ENCODE measurements at regions not wholly inside any gene's neighbourhood (a gene's known extent, or its start where the extent isn't known, plus 50 kb on each side); places are given as distances from the start of the nearest gene placed in this dataset.

GRCh38 chr3:111438283-111438682, 103.7 kb upstream of the CD96 start:
- Histone ChIP-seq H3K4me1 (ENCODE audit: control insufficient read depth in 4 of 4, insufficient read depth in 4 of 4, low read length in 3 of 4) (no peaks in the 10 kb centered on the region), H3K27ac (ENCODE audit: low read depth in 1 of 2, low read length in 2 of 2) (no peak overlapping the region), H3K9me3 (ENCODE audit: control insufficient read depth in 4 of 4, low read length in 3 of 4) (peaks cover 0 to 3% (median 0%) of the 10 kb centered on the region in 4 donors), H3K36me3 (ENCODE audit: control insufficient read depth in 4 of 4, insufficient read depth in 3 of 4, low read depth in 1 of 4, low read length in 3 of 4) (no peaks in the 10 kb centered on the region), H3K9ac (ENCODE audit: low read depth in 1 of 2, low read length in 2 of 2) (no peak overlapping the region), H3K27me3 (ENCODE audit: control insufficient read depth in 4 of 4, insufficient read depth in 4 of 4, low read length in 3 of 4) (no peaks in the 10 kb centered on the region), H3K4me3 (ENCODE audit: low read depth in 1 of 3, low read length in 3 of 3) (no peak overlapping the region)
- 92% methylated on average over 3 of the region's 3 CpGs for WGBS
- TF ChIP-seq RXRA (IDR thresholded peaks at IDR 0.05): no peak
- DNase-seq (ENCODE audit: low spot score): no peak

GRCh38 chr3:111454551-111454950, 87.4 kb upstream of the CD96 start:
- Histone ChIP-seq H3K27me3 (ENCODE audit: control insufficient read depth in 4 of 4, insufficient read depth in 4 of 4, low read length in 3 of 4) (no peaks in the 10 kb centered on the region), H3K9me3 (ENCODE audit: control insufficient read depth in 4 of 4, low read length in 3 of 4) (no peaks in the 10 kb centered on the region), H3K9ac (ENCODE audit: low read depth in 1 of 2, low read length in 2 of 2) (no peak overlapping the region), H3K36me3 (ENCODE audit: control insufficient read depth in 4 of 4, insufficient read depth in 3 of 4, low read depth in 1 of 4, low read length in 3 of 4) (no peaks in the 10 kb centered on the region), H3K27ac (ENCODE audit: low read depth in 1 of 2, low read length in 2 of 2) (no peak overlapping the region), H3K4me3 (ENCODE audit: low read depth in 1 of 3, low read length in 3 of 3) (no peak overlapping the region), H3K4me1 (ENCODE audit: control insufficient read depth in 4 of 4, insufficient read depth in 4 of 4, low read length in 3 of 4) (no peaks in the 10 kb centered on the region)
- DNase-seq (ENCODE audit: low spot score): no peak
- TF ChIP-seq GABPA (IDR thresholded peaks at IDR 0.05 in 1 of 2, conservative IDR thresholded peaks at IDR 0.05 in 1 of 2) (no peak), ZBTB33 (IDR thresholded peaks at IDR 0.05) (no peak), NR2F2 (IDR thresholded peaks at IDR 0.05) (no peak), EGR1 (IDR thresholded peaks at IDR 0.05; ENCODE audit: low read depth in 2 of 2) (no peak), YY1 (IDR thresholded peaks at IDR 0.05) (no peak), REST (IDR thresholded peaks at IDR 0.05) (no peak), FOXA2 (IDR thresholded peaks at IDR 0.05) (no peak), MAX (IDR thresholded peaks at IDR 0.05) (no peak)
- 81% methylated on average over 3 of the region's 3 CpGs for WGBS

GRCh38 chr3:111465081-111465670, 76.8 kb upstream of the CD96 start:
- Histone ChIP-seq H3K27ac (ENCODE audit: low read depth in 1 of 2, low read length in 2 of 2) (no peak overlapping the region), H3K4me1 (ENCODE audit: control insufficient read depth in 4 of 4, insufficient read depth in 4 of 4, low read length in 3 of 4) (no peaks in the 10 kb centered on the region), H3K27me3 (ENCODE audit: control insufficient read depth in 4 of 4, insufficient read depth in 4 of 4, low read length in 3 of 4) (no peaks in the 10 kb centered on the region), H3K9ac (ENCODE audit: low read depth in 1 of 2, low read length in 2 of 2) (no peak overlapping the region), H3K36me3 (ENCODE audit: control insufficient read depth in 4 of 4, insufficient read depth in 3 of 4, low read depth in 1 of 4, low read length in 3 of 4) (no peaks in the 10 kb centered on the region), H3K9me3 (ENCODE audit: control insufficient read depth in 4 of 4, low read length in 3 of 4) (no peaks in the 10 kb centered on the region), H3K4me3 (ENCODE audit: low read depth in 1 of 3, low read length in 3 of 3) (no peak overlapping the region)
- DNase-seq (ENCODE audit: low spot score): no peak
- TF ChIP-seq SP1 (IDR thresholded peaks at IDR 0.05): no peak
- TF ChIP-seq NR2F2 (IDR thresholded peaks at IDR 0.05): no peak
- no peak for TF ChIP-seq RAD21 (IDR thresholded peaks at IDR 0.05)
- no peak for TF ChIP-seq MAX (IDR thresholded peaks at IDR 0.05)
- TF ChIP-seq RXRA (IDR thresholded peaks at IDR 0.05): no peak
- TF ChIP-seq FOXA1 (IDR thresholded peaks at IDR 0.05): no peak
- no peak for TF ChIP-seq REST (IDR thresholded peaks at IDR 0.05)
- TF ChIP-seq EGR1 (IDR thresholded peaks at IDR 0.05; ENCODE audit: low read depth in 2 of 2): no peak
- TF ChIP-seq ATF3 (IDR thresholded peaks at IDR 0.05): no peak
- TF ChIP-seq CTCF (IDR thresholded peaks at IDR 0.05; ENCODE audit: low read depth, low read length, missing input control): no peak
- TF ChIP-seq TAF1 (conservative IDR thresholded peaks at IDR 0.05): no peak
- 64% methylated on average over 2 of the region's 2 CpGs for WGBS
